Fibroblast of mammary gland (primary cell): ENCODE measurements at regions not wholly inside any gene's neighbourhood (a gene's known extent, or its start where the extent isn't known, plus 50 kb on each side); places are given as distances from the start of the nearest gene placed in this dataset.

ENCODE experiments used
- DNase-seq: peaks from one replicate; pipeline ENCODE4 v3.0.0-alpha.2; 2010; ENCODE audit warnings: low read depth
- H3K4me3 ChIP-seq: 2 replicates; pipeline ENCODE4 v1.5.1; 2011; ENCODE audit warnings: low read depth, mild to moderate bottlenecking, low read length, moderate library complexity; ENCODE audit not compliant: control insufficient read depth
- TF ChIP-seq, protein P1 (sequence below): conservative IDR thresholded peaks from 2 replicates; pipeline ENCODE4 v1.5.1; 2011; ENCODE audit warnings: low read depth, low read length, inconsistent platforms; ENCODE audit not compliant: control insufficient read depth, insufficient read depth

DNA sequence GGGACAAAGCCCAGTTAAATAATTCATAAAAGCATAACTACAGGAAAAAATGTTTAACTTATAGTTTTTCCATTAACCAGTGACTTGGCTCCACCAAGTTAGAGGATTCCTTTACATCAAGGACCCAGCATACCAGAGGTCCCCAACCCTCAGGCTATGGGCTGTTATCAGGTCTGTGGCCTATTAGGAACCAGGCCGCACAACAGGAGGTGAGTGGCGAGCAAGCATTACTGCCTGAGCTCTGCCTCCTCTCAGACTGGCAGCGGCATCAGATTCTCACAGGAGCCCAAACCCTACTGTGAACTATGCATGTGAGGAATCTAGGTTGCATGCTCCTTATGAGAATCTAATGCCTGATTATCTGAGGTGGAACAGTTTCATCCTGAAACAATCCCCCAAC lies 303.1 kb downstream of the ELAVL2 start:
- DNase-seq: no peak
- no peak overlapping the region for H3K4me3 ChIP-seq
- TF ChIP-seq, protein P1, sequence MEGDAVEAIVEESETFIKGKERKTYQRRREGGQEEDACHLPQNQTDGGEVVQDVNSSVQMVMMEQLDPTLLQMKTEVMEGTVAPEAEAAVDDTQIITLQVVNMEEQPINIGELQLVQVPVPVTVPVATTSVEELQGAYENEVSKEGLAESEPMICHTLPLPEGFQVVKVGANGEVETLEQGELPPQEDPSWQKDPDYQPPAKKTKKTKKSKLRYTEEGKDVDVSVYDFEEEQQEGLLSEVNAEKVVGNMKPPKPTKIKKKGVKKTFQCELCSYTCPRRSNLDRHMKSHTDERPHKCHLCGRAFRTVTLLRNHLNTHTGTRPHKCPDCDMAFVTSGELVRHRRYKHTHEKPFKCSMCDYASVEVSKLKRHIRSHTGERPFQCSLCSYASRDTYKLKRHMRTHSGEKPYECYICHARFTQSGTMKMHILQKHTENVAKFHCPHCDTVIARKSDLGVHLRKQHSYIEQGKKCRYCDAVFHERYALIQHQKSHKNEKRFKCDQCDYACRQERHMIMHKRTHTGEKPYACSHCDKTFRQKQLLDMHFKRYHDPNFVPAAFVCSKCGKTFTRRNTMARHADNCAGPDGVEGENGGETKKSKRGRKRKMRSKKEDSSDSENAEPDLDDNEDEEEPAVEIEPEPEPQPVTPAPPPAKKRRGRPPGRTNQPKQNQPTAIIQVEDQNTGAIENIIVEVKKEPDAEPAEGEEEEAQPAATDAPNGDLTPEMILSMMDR: no peak

DNA sequence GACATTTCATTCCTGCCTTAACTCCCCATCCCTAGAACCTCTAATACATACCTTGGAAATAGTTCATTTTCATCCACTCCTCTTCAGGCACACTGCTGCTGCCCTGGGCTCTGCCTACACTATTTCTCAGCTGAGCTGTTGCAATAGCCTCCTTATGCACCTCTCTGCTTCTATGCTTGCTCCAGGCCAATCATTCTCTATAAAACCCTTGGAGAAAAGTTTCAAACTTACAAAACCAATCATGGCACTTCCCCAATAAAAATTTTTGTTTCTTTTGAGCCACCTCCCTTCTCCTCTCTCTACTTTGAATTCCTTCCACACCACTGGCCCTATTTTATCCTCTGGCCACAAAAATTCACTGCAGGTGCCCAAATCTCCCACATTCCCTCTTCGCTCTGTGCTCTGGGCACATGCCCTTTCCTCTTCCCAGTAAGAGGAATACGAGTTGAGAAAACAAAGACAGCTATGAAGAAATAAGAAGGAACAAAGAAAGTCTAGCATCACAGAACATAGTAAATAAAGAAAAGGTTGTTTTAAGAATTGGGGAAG lies 301.4 kb downstream of the ELAVL2 start:
- no peak for DNase-seq
- H3K4me3 ChIP-seq: no peak overlapping the region
- TF ChIP-seq, protein P1: no peak

DNA sequence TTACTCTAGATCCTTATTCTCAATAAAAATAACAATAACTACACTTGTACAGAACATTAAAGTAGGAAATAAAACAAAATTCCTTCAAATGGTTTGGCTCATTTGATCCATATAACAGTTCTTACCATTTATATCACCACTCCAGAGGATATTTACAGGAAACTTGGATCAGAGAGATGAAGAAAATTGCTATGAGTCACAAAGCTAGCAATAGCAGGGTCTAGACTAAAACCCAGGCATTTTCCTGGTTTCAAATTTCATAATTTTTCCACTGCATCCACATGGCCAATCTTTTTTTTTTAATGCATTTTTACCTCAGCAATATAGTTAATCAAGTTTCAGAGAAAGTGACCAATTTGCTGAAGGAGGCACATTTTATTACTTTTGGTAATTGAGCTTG lies 299.2 kb downstream of the ELAVL2 start:
- DNase-seq: no peak
- H3K4me3 ChIP-seq: no peak overlapping the region
- TF ChIP-seq, protein P1: no peak

DNA sequence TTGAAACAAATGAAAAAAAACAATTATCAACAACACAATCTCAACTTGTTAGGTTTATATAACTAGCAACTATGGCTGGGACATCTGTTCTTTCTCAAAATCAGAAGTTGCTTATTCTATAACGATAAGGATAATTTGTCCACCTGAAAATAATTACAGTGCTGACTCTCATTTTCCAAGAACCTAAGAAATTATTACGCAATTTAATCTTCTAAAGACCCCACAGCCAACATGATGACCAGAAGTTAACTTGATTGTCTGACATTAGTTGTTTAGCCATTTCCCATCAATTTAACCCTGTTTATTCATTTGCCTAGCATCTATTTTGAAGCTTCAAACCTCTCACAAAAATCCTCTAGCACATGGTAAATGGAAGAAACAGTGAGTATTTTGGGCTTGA lies 293.8 kb downstream of the ELAVL2 start:
- no peak for DNase-seq
- TF ChIP-seq, protein P1: no peak
- no peak overlapping the region for H3K4me3 ChIP-seq

DNA sequence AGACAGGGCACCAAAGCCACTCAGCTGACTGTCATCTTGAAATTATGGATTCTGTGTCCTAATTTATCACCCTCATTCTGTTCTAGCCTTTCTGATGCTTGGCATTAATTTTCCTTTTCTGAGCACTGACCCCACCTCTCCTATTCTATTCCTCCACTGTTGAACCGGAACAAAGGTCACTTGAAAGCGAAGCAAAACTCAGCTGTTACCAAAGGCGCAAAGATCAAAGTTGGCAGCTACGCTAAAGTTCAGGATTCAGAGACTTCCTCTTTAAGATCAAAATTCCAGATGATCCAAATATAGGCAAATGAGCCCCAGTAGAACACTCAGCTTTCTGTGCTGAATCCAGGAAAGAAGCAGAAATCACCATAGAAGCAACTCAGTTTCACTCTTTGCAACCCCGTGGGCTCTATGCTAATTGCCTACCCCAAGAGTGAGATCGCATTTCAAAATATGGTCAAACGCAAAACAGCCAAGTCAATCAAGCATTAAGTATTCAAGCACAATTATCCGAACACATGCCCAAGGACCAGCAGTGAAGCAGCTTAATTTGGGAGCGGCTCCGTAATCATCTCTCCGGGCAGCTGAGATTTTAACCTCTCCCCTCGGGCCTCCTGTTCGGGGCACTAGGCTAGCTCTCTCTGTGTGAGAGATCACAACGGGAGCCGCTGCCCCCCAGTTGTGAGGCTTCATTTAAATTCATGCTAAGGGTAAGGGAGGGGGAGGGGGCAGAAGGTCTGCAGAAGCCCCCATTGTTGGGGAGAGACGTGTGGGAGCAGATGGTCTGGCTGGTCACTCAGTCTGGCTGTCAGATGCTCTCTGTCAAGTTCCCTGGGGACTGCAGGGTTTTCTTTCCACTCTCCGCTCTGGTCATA lies 288.6 kb downstream of the ELAVL2 start:
- TF ChIP-seq, protein P1: no peak
- DNase-seq: no peak
- H3K4me3 ChIP-seq: no peak overlapping the region

DNA sequence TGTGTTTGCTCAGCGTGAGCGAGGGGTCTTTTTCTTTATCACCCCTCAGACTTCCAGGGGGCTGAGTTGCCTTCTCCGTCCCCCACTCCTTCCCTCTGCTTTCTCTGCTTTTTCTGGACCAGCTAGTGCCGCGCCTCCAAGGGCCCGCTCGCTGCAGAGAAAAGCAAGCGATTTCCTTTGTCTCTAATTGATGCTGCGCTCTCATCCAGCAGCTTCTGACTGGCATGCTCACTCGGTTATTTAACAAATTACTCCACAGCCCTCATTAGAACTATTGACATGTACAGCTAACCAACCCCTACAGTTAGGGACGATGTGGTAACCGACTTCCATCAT lies 288.0 kb downstream of the ELAVL2 start:
- no peak for DNase-seq
- H3K4me3 ChIP-seq: no peak overlapping the region
- TF ChIP-seq, protein P1: no peak
